SIG-M5 treated with dmso at 0.1 percent for 504 hours (cell line): ENCODE measurements at regions not wholly inside any gene's neighbourhood (a gene's known extent, or its start where the extent isn't known, plus 50 kb on each side); places are given as distances from the start of the nearest gene placed in this dataset.

ENCODE experiments used
- DNase-seq: peaks from one replicate; lab custom pipeline; 2025; ENCODE audit not compliant: unreplicated experiment; lab: John Stamatoyannopoulos, UW

GRCh38 chr14:98170575-98170974, 1101.4 kb downstream of the BCL11B start:
- no peak for DNase-seq

- DNase-seq: no peak
Observed at GRCh38 chr14:98171654-98172053, 1100.3 kb downstream of the BCL11B start.

GRCh38 chr14:98172243-98172778, 1099.7 kb downstream of the BCL11B start:
- no peak for DNase-seq

GRCh38 chr14:98173305-98173704, 1098.7 kb downstream of the BCL11B start:
- DNase-seq: no peak

- no peak for DNase-seq
Observed at GRCh38 chr14:98174041-98174440, 1098.0 kb downstream of the BCL11B start.

GRCh38 chr14:98175436-98175835, 1096.6 kb downstream of the BCL11B start:
- DNase-seq: no peak

GRCh38 chr14:98175881-98176280, 1096.1 kb downstream of the BCL11B start:
- DNase-seq: no peak

- no peak for DNase-seq
Observed at GRCh38 chr14:98176892-98177291, 1095.1 kb downstream of the BCL11B start.

- no peak for DNase-seq
Observed at GRCh38 chr14:98177551-98177950, 1094.4 kb downstream of the BCL11B start.

- no peak for DNase-seq
Observed at GRCh38 chr14:98181241-98181640, 1090.8 kb downstream of the BCL11B start.

GRCh38 chr14:98181768-98182167, 1090.2 kb downstream of the BCL11B start:
- no peak for DNase-seq

GRCh38 chr14:98182393-98183055, 1089.5 kb downstream of the BCL11B start:
- DNase-seq: no peak

- DNase-seq: no peak
Observed at GRCh38 chr14:98183556-98183955, 1088.4 kb downstream of the BCL11B start.

GRCh38 chr14:98184457-98184856, 1087.5 kb downstream of the BCL11B start:
- DNase-seq: no peak

- no peak for DNase-seq
Observed at GRCh38 chr14:98185036-98185435, 1087.0 kb downstream of the BCL11B start.

GRCh38 chr14:98186140-98186539, 1085.9 kb downstream of the BCL11B start:
- no peak for DNase-seq

- DNase-seq: no peak
Observed at GRCh38 chr14:98187281-98187680, 1084.7 kb downstream of the BCL11B start.

- no peak for DNase-seq
Observed at GRCh38 chr14:98189062-98189461, 1082.9 kb downstream of the BCL11B start.

GRCh38 chr14:98189511-98189910, 1082.5 kb downstream of the BCL11B start:
- no peak for DNase-seq

- no peak for DNase-seq
Observed at GRCh38 chr14:98189944-98190343, 1082.1 kb downstream of the BCL11B start.

- no peak for DNase-seq
Observed at GRCh38 chr14:98192946-98193345, 1079.1 kb downstream of the BCL11B start.

GRCh38 chr14:98194821-98195220, 1077.2 kb downstream of the BCL11B start:
- DNase-seq: no peak

GRCh38 chr14:98195256-98195655, 1076.7 kb downstream of the BCL11B start:
- DNase-seq: no peak
